Hepatocyte (in vitro differentiated cells): ENCODE measurements at regions not wholly inside any gene's neighbourhood (a gene's known extent, or its start where the extent isn't known, plus 50 kb on each side); places are given as distances from the start of the nearest gene placed in this dataset.

ENCODE experiments used
- DNase-seq: peaks from one replicate; pipeline ENCODE4 v3.0.0-alpha.2; 2016; ENCODE audit warnings: low spot score
- H2AFZ ChIP-seq: fragments of 200-600 bp; sonication (generic); 2 replicates; pipeline ENCODE4 v1.6.0; 2016; ENCODE audit warnings: antibody characterized with exemption, mild to moderate bottlenecking
- H3K27ac ChIP-seq: fragments of 200-600 bp; sonication (generic); 2 replicates; pipeline ENCODE4 v1.5.1; 2016; ENCODE audit warnings: mild to moderate bottlenecking
- H3K27me3 ChIP-seq: fragments of 200-600 bp; sonication (generic); 2 replicates; pipeline ENCODE4 v1.6.1; 2016
- H3K36me3 ChIP-seq: fragments of 200-600 bp; sonication (generic); replicated peaks from 2 replicates; pipeline ENCODE4 v1.5.1; 2016; ENCODE audit warnings: low read depth; ENCODE audit not compliant: insufficient read depth
- H3K4me1 ChIP-seq: fragments of 200-600 bp; sonication (generic); 2 replicates; pipeline ENCODE4 v1.5.1; 2016; ENCODE audit warnings: mild to moderate bottlenecking, moderate library complexity; ENCODE audit not compliant: insufficient read depth
- H3K4me2 ChIP-seq: fragments of 200-600 bp; sonication (generic); 2 replicates; pipeline ENCODE4 v1.6.0; 2016
- H3K4me3 ChIP-seq: fragments of 200-600 bp; sonication (generic); 2 replicates; pipeline ENCODE4 v1.5.1; 2016; ENCODE audit warnings: mild to moderate bottlenecking
- H3K79me2 ChIP-seq: fragments of 200-600 bp; sonication (generic); 2 replicates; pipeline ENCODE4 v1.6.0; 2017; ENCODE audit warnings: mild to moderate bottlenecking
- H3K9me2 ChIP-seq: fragments of 200-600 bp; sonication (generic); replicated peaks from 2 replicates; pipeline ENCODE4 v1.6.0; 2017; ENCODE audit warnings: mild to moderate bottlenecking; ENCODE audit not compliant: insufficient read depth
- H3K9me3 ChIP-seq: fragments of 200-600 bp; sonication (generic); 2 replicates; pipeline ENCODE4 v1.5.1; 2016; ENCODE audit warnings: low read depth, mild to moderate bottlenecking
- H4K20me1 ChIP-seq: fragments of 200-600 bp; sonication (generic); 2 replicates; pipeline ENCODE4 v1.6.0; 2016; ENCODE audit warnings: mild to moderate bottlenecking; ENCODE audit not compliant: insufficient read depth, poor library complexity, severe bottlenecking
- EZH2 ChIP-seq: fragments of 200-600 bp; sonication (generic); IDR thresholded peaks from 2 replicates; pipeline ENCODE4 v1.6.1; 2016; ENCODE audit warnings: antibody characterized with exemption, mild to moderate bottlenecking, borderline replicate concordance
- EZH2phosphoT487 ChIP-seq: fragments of 200-600 bp; sonication (generic); IDR thresholded peaks from one replicate; pipeline ENCODE4 v1.6.1; 2018; ENCODE audit warnings: antibody characterized with exemption, mild to moderate bottlenecking, low read depth, moderate library complexity; ENCODE audit not compliant: unreplicated experiment, severe bottlenecking
- WGBS: methylation state at CpG from one replicate; pipeline ENCODE4 v1.1.6; 2016; ENCODE audit warnings: low lambda C conversion rate; ENCODE audit errors: missing lambda C conversion rate; 5-methylcytosine and 5-hydroxymethylcytosine counted together
- TF ChIP-seq, protein P1 (sequence below): fragments of 200-600 bp; sonication (generic); IDR thresholded peaks from 2 replicates; pipeline ENCODE4 v1.5.1; 2016; ENCODE audit warnings: antibody characterized with exemption, mild to moderate bottlenecking; ENCODE audit not compliant: poor library complexity

DNA sequence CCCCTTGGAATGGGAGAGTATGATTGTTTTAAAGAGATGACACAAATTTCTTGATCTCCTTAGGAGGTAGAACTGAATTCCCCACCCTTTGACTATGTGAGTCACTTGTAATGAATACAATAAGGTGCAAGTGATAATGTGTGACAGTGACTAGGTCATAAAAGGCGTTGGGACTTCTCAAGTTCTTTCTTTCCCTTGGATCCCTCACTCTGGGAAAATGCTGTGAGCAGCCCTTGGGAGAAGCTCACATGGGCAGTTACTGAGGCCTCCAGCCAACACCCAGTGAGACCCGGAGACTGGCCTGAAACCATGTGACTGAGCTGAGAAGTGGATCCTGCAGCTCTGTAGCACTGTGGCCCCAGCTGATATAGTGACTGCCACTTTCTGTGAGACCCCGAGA is 66.4 kb upstream of the FAM180A start:
- H2AFZ ChIP-seq = no peak overlapping the region
- 78% methylated on average over 3 of the region's 3 CpGs for WGBS
- no peaks in the 10 kb centered on the region for H4K20me1 ChIP-seq
- DNase-seq = no peak
- H3K4me3 ChIP-seq = no peak overlapping the region
- H3K9me2 ChIP-seq = no peaks in the 10 kb centered on the region
- no peaks in the 10 kb centered on the region for H3K4me1 ChIP-seq
- H3K79me2 ChIP-seq = no peaks in the 10 kb centered on the region
- H3K9me3 ChIP-seq = no peaks in the 10 kb centered on the region
- H3K36me3 ChIP-seq = no peaks in the 10 kb centered on the region
- no peaks in the 10 kb centered on the region for H3K27me3 ChIP-seq
- no peak for TF ChIP-seq EZH2
- TF ChIP-seq, protein P1, sequence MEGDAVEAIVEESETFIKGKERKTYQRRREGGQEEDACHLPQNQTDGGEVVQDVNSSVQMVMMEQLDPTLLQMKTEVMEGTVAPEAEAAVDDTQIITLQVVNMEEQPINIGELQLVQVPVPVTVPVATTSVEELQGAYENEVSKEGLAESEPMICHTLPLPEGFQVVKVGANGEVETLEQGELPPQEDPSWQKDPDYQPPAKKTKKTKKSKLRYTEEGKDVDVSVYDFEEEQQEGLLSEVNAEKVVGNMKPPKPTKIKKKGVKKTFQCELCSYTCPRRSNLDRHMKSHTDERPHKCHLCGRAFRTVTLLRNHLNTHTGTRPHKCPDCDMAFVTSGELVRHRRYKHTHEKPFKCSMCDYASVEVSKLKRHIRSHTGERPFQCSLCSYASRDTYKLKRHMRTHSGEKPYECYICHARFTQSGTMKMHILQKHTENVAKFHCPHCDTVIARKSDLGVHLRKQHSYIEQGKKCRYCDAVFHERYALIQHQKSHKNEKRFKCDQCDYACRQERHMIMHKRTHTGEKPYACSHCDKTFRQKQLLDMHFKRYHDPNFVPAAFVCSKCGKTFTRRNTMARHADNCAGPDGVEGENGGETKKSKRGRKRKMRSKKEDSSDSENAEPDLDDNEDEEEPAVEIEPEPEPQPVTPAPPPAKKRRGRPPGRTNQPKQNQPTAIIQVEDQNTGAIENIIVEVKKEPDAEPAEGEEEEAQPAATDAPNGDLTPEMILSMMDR = no peak
- TF ChIP-seq EZH2phosphoT487 = no peak
- no peak overlapping the region for H3K27ac ChIP-seq
- no peak overlapping the region for H3K4me2 ChIP-seq

DNA sequence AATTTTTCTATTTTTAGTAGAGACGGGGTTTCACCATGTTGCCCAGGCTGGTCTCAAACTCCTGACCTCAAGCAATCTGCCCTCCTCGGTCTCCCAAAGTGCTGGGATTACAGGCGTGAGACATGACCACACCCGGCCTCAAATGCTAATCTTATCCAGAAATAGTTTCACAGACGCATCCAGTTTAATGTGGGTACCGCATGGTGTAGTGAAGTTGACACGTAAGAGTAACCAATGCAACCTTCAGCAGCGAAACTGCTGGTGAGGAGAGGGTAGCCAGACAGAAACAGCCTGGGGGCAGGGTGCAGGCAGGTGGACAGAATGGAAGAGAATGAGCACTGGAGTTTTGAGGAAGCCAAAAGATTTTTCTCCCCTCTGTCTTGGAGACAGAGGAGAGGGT is 63.5 kb upstream of the FAM180A start:
- H3K4me2 ChIP-seq = no peak overlapping the region
- H3K27ac ChIP-seq = no peak overlapping the region
- WGBS = 78% methylated on average over 8 of the region's 8 CpGs
- TF ChIP-seq, protein P1 = no peak
- TF ChIP-seq EZH2phosphoT487 = no peak
- no peak for TF ChIP-seq EZH2
- no peaks in the 10 kb centered on the region for H3K9me3 ChIP-seq
- H3K4me1 ChIP-seq = peaks cover 3% of the 10 kb centered on the region
- no peak overlapping the region for H3K4me3 ChIP-seq
- no peaks in the 10 kb centered on the region for H4K20me1 ChIP-seq
- H2AFZ ChIP-seq = no peak overlapping the region
- no peaks in the 10 kb centered on the region for H3K9me2 ChIP-seq
- no peaks in the 10 kb centered on the region for H3K36me3 ChIP-seq
- no peak for DNase-seq
- no peaks in the 10 kb centered on the region for H3K79me2 ChIP-seq
- no peaks in the 10 kb centered on the region for H3K27me3 ChIP-seq

DNA sequence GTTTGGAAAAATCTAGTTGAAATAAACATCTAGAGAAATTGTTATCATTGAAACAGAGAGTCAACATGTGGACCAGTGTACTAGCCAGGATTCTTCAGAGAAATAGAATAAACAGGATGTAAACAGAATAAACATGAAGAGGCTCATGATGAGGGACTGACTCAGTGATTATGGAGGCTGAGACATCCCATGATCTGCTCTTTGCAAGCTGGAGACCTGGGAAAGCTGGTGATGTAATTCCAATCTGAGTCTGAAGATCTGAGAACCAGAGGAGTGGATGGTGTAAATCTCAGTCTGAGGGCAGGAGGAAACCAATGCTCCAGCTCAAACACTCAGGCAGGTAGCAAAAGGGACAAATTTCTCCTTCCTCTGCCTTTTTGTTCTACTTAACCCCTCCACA is 62.9 kb upstream of the FAM180A start:
- Histone ChIP-seq H3K4me3 (no peak overlapping the region), H3K27ac (no peak overlapping the region), H3K9me3 (no peaks in the 10 kb centered on the region), H3K79me2 (no peaks in the 10 kb centered on the region), H3K36me3 (no peaks in the 10 kb centered on the region), H3K27me3 (no peaks in the 10 kb centered on the region), H4K20me1 (no peaks in the 10 kb centered on the region), H3K4me1 (peaks cover 3% of the 10 kb centered on the region), H3K9me2 (no peaks in the 10 kb centered on the region), H2AFZ (no peak overlapping the region), H3K4me2 (no peak overlapping the region)
- TF ChIP-seq EZH2phosphoT487 (no peak), EZH2 (no peak)
- TF ChIP-seq, protein P1 = no peak
- DNase-seq = no peak

DNA sequence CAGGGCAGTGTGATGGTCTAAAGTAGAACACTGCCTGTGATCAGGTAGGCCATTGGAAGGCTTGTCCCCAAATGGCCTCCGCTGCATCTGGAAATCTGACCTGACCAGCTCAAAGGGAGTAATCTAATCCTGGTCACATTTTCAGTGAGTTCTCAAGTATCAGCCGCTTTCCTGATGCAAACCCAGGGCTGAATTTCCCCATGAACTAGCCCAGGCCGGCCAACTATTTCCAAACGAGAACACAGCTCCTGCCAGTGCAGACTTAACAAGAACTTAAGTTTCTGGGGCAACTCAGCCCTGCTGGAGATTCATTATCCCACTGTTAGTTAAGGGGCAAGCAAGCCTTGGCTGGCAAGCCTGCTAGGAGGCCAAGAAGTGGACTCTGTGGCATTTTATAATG is 59.6 kb upstream of the FAM180A start:
- Histone ChIP-seq H3K27ac (no peak overlapping the region), H3K4me2 (no peak overlapping the region), H2AFZ (no peak overlapping the region), H4K20me1 (no peaks in the 10 kb centered on the region), H3K79me2 (no peaks in the 10 kb centered on the region), H3K9me2 (no peaks in the 10 kb centered on the region), H3K4me3 (no peak overlapping the region), H3K9me3 (no peaks in the 10 kb centered on the region), H3K4me1 (peaks cover 3% of the 10 kb centered on the region), H3K27me3 (no peaks in the 10 kb centered on the region), H3K36me3 (no peaks in the 10 kb centered on the region)
- DNase-seq = no peak
- 96% methylated on average over 4 of the region's 4 CpGs for WGBS
- TF ChIP-seq EZH2phosphoT487 (no peak), EZH2 (no peak)
- TF ChIP-seq, protein P1 = no peak
